ENCODE measurements at regions not wholly inside any gene's neighbourhood (a gene's known extent, or its start where the extent isn't known, plus 50 kb on each side); places are given as distances from the start of the nearest gene placed in this dataset.

DNA sequence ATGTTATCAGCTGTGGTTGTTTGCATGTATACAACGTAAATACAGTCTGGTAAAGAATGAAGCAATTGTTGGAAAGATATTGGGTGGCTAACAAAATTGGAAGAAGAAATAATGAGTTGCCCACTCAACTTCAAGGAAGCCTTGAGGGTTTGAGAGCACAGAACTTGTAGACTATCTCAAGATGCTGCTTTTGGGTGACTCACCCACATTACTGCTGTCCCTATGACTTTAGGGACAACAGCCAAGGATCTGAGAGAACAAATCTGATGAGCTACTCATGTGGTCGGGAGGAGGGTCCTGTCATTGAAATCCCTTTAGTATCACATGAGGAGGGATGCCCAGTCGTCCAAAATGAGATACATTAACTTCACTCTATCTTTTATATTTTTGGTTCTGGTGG is 261.8 kb downstream of the GAS1 start:
- H3K4me1 ChIP-seq (ENCODE audit: insufficient read depth, low read length): no peaks in the 10 kb centered on the region
- H2AFZ ChIP-seq (ENCODE audit: low read length): no peak overlapping the region
- 0% methylated on average over 3 of the region's 3 CpGs for WGBS (ENCODE audit: low lambda C conversion rate)
- H4K20me1 ChIP-seq (ENCODE audit: insufficient read depth, low read length): no peaks in the 10 kb centered on the region
- no peak overlapping the region for H3K4me3 ChIP-seq (replicated peaks in 1 of 3; ENCODE audit: insufficient read depth in 1 of 3, low read depth in 2 of 3, low read length in 3 of 3)
- ChIA-PET CTCF (ENCODE audit: low intra/inter-chr PET ratio, low total read pairs) (no interaction called here), POLR2A (no interaction called here)
- TF ChIP-seq ETV5 (CRISPR knock-in tag; IDR thresholded peaks at IDR 0.05; ENCODE audit: borderline replicate concordance) (no peak), MXD4 (CRISPR knock-in tag; IDR thresholded peaks at IDR 0.05) (no peak)
- intact Hi-C loops (cut with micrococcal nuclease; ENCODE audit: unreplicated experiment): no loop called here
- no peaks in the 10 kb centered on the region for H3K9me3 ChIP-seq (ENCODE audit: low read length)
- DNase-seq (ENCODE audit: low spot score) (no peak), ATAC-seq (no peak), FAIRE-seq (no peak)
- no peak overlapping the region for H3K27ac ChIP-seq (ENCODE audit: extremely low read length, insufficient read depth, low read length)
- no peak overlapping the region for H3K9ac ChIP-seq (ENCODE audit: insufficient read depth, low read depth, low read length)
- in situ Hi-C loops (cut with HindIII; ENCODE audit: extremely low pct_ligation_motif_present, low pct_unique_long_range_greater_than_20kb): no loop called here
- H3K79me2 ChIP-seq (ENCODE audit: insufficient read depth, low read length): no peaks in the 10 kb centered on the region
- H3K27me3 ChIP-seq (ENCODE audit: control insufficient read depth in 1 of 2, insufficient read depth in 2 of 2, low read length in 2 of 2): peaks cover 2 to 9% of the 10 kb centered on the region in 2 experiments; a peak in 1 of 5 replicates
- H3K4me2 ChIP-seq (ENCODE audit: low read depth, low read length): no peak overlapping the region
- no peaks in the 10 kb centered on the region for H3K36me3 ChIP-seq (replicated peaks in 1 of 2; ENCODE audit: control insufficient read depth in 1 of 2, insufficient read depth in 2 of 2, low read length in 2 of 2)
- no TSS peak for BruUV-seq (replicated peaks)

DNA sequence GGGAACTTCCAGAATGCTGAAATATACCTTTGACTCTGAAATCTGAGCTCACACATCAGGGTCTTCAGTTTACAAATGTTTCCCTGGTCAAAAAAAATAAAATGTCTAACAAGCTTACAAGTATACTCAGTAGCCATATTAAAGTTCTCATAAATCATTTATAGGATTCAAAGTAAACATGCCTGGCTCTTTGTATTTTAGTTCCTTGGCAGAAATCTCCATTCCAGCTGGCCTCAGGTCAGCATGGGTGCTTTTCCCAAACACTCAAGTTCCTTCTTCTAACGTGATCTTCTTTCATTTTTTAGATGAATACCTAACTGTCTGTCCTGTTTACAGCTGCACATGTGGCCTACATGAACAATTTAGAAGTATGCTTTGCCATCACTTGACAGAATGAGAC is 263.2 kb downstream of the GAS1 start:
- no TSS peak for BruUV-seq (replicated peaks)
- in situ Hi-C loops (cut with HindIII; ENCODE audit: extremely low pct_ligation_motif_present, low pct_unique_long_range_greater_than_20kb): no loop called here
- TF ChIP-seq ZNF333 (CRISPR knock-in tag; IDR thresholded peaks at IDR 0.05; ENCODE audit: borderline replicate concordance): no peak

More for the DNA sequence above, 263.2 kb downstream of the GAS1 start:
- Histone ChIP-seq H4K20me1 (ENCODE audit: insufficient read depth, low read length) (no peaks in the 10 kb centered on the region), H3K36me3 (replicated peaks in 1 of 2; ENCODE audit: control insufficient read depth in 1 of 2, insufficient read depth in 2 of 2, low read length in 2 of 2) (no peaks in the 10 kb centered on the region), H3K4me1 (ENCODE audit: insufficient read depth, low read length) (no peaks in the 10 kb centered on the region), H3K4me2 (ENCODE audit: low read depth, low read length) (no peak overlapping the region), H3K9me3 (ENCODE audit: low read length) (no peaks in the 10 kb centered on the region), H3K4me3 (replicated peaks in 1 of 3; ENCODE audit: insufficient read depth in 1 of 3, low read depth in 2 of 3, low read length in 3 of 3) (no peak overlapping the region), H3K27ac (ENCODE audit: extremely low read length, insufficient read depth, low read length) (no peak overlapping the region), H3K79me2 (ENCODE audit: insufficient read depth, low read length) (no peaks in the 10 kb centered on the region), H3K27me3 (ENCODE audit: control insufficient read depth in 1 of 2, insufficient read depth in 2 of 2, low read length in 2 of 2) (peaks cover 2 to 9% of the 10 kb centered on the region in 2 experiments; a peak in 1 of 5 replicates), H3K9ac (ENCODE audit: insufficient read depth, low read depth, low read length) (no peak overlapping the region), H2AFZ (ENCODE audit: low read length) (no peak overlapping the region)
- ChIA-PET CTCF (ENCODE audit: low intra/inter-chr PET ratio, low total read pairs) (no interaction called here), POLR2A (no interaction called here)
- FAIRE-seq (no peak), ATAC-seq (no peak), DNase-seq (ENCODE audit: low spot score) (no peak)
- WGBS (ENCODE audit: low lambda C conversion rate): 0% methylated on average over 1 of the region's 1 CpG
- intact Hi-C loops (cut with micrococcal nuclease; ENCODE audit: unreplicated experiment): no loop called here

Data from HepG2 (cell line).